ENCODE measurements at regions not wholly inside any gene's neighbourhood (a gene's known extent, or its start where the extent isn't known, plus 50 kb on each side); places are given as distances from the start of the nearest gene placed in this dataset.

DNA sequence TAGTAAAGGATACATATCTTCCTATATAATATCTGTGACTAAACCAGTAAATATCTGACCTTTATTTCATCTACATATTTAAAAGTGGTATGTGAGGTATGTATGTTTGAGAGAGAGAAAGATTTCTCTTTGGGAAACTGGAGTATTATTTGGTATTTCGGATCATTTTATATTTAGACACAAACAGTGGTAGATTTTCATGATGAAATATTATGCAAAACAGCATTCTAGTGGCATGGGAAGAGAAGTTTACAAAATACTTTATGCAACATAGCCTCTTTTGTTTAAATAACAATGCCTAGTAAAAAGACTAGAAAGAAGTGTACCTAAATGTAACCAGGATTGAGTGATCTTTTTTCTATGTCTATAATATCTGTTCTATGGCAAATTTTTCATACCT, 98.6 kb upstream of the TMEM168 start:
- H3K27me3 ChIP-seq (ENCODE audit: control insufficient read depth in 1 of 2, insufficient read depth in 2 of 2, low read length in 2 of 2), result no peaks in the 10 kb centered on the region
- H3K4me3 ChIP-seq (ENCODE audit: low read depth in 1 of 2, low read length in 2 of 2), result no peak overlapping the region
- no peaks in the 10 kb centered on the region for H3K9me3 ChIP-seq (ENCODE audit: control insufficient read depth in 1 of 2, low read length in 2 of 2)
- H3K36me3 ChIP-seq (ENCODE audit: control insufficient read depth in 1 of 2, insufficient read depth in 2 of 2, low read length in 2 of 2), result peaks cover 3 to 6% of the 10 kb centered on the region in 2 donors
- no peak overlapping the region for H3K27ac ChIP-seq (ENCODE audit: low read depth, low read length)
- H3K9ac ChIP-seq (ENCODE audit: low read depth in 1 of 2, low read length in 2 of 2), result no peak overlapping the region
- no peaks in the 10 kb centered on the region for H3K4me1 ChIP-seq (ENCODE audit: control insufficient read depth in 1 of 2, insufficient read depth in 2 of 2, low read length in 2 of 2)

DNA sequence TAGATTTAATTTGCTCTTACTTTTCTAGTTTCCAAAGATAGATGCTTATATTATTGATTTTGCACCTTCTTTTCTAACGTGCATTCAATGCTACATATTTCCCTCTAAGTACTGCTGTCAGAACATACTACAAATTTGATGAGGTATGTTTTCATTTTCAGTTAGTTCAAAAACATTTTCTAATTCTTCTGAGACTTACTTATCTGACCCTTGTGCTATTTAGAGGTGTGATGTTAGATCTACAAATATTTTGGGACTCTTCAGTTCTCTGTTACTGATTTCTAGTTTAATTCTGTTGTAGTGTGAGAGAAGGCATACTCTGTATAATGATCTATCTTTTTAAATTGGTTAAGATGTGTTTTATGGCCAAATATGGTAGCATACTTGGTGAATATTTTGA, 97.8 kb upstream of the TMEM168 start:
- H3K4me3 ChIP-seq (ENCODE audit: low read depth in 1 of 2, low read length in 2 of 2), result no peak overlapping the region
- H3K9ac ChIP-seq (ENCODE audit: low read depth in 1 of 2, low read length in 2 of 2), result no peak overlapping the region
- no peaks in the 10 kb centered on the region for H3K4me1 ChIP-seq (ENCODE audit: control insufficient read depth in 1 of 2, insufficient read depth in 2 of 2, low read length in 2 of 2)
- no peak overlapping the region for H3K27ac ChIP-seq (ENCODE audit: low read depth, low read length)
- no peaks in the 10 kb centered on the region for H3K27me3 ChIP-seq (ENCODE audit: control insufficient read depth in 1 of 2, insufficient read depth in 2 of 2, low read length in 2 of 2)
- peaks cover 2% of the 10 kb centered on the region in 2 donors for H3K36me3 ChIP-seq (ENCODE audit: control insufficient read depth in 1 of 2, insufficient read depth in 2 of 2, low read length in 2 of 2)
- H3K9me3 ChIP-seq (ENCODE audit: control insufficient read depth in 1 of 2, low read length in 2 of 2), result no peaks in the 10 kb centered on the region

DNA sequence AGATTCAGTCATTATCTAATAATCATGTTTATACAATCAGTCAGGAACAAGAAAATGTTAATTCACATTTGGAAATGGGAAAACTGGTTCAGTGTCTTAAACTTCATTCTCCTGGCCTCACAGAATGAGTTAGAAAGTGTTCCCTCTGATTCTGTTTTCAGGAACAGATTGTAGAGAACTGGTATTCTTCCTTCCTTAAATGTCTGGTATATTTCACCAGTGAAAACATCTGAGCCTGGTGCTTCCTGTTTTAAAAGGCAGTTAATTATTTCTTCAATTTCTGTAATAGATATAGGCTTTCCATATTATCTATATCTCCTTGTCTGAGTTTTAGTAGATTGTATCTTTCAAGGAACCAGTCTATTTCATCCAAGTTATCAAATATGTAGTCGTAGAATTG, 97.1 kb upstream of the TMEM168 start:
- Histone ChIP-seq H3K9ac (ENCODE audit: low read depth in 1 of 2, low read length in 2 of 2) (no peak overlapping the region), H3K4me1 (ENCODE audit: control insufficient read depth in 1 of 2, insufficient read depth in 2 of 2, low read length in 2 of 2) (no peaks in the 10 kb centered on the region), H3K9me3 (ENCODE audit: control insufficient read depth in 1 of 2, low read length in 2 of 2) (no peaks in the 10 kb centered on the region)

DNA sequence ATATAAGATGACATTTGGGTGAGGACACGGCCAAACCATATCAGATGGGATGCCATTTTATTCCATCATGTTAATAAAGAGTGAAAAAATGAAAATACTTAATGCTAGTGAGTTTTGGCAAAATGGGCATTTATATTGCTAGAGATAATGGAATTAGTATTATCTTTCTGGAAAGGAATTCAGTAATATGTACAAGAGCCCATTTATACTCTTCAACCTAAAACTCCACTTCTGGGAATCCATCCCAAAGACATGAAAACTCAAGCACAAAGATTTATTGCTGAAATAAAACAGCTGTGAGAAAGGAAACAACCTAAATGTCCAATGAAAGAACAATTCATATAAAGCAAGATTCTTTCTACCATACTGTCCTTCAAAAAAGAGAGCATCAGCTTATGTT, 96.0 kb upstream of the TMEM168 start:
- no peaks in the 10 kb centered on the region for H3K9me3 ChIP-seq (ENCODE audit: control insufficient read depth in 1 of 2, low read length in 2 of 2)
- no peak overlapping the region for H3K27ac ChIP-seq (ENCODE audit: low read depth, low read length)
- no peaks in the 10 kb centered on the region for H3K27me3 ChIP-seq (ENCODE audit: control insufficient read depth in 1 of 2, insufficient read depth in 2 of 2, low read length in 2 of 2)
- H3K4me3 ChIP-seq (ENCODE audit: low read depth in 1 of 2, low read length in 2 of 2), result no peak overlapping the region
- H3K4me1 ChIP-seq (ENCODE audit: control insufficient read depth in 1 of 2, insufficient read depth in 2 of 2, low read length in 2 of 2), result no peaks in the 10 kb centered on the region
- no peaks in the 10 kb centered on the region for H3K36me3 ChIP-seq (ENCODE audit: control insufficient read depth in 1 of 2, insufficient read depth in 2 of 2, low read length in 2 of 2)
- H3K9ac ChIP-seq (ENCODE audit: low read depth in 1 of 2, low read length in 2 of 2), result no peak overlapping the region

More for the DNA sequence above, 97.1 kb upstream of the TMEM168 start:
- H3K27ac ChIP-seq (ENCODE audit: low read depth, low read length), result no peak overlapping the region
- no peak overlapping the region for H3K4me3 ChIP-seq (ENCODE audit: low read depth in 1 of 2, low read length in 2 of 2)
- H3K27me3 ChIP-seq (ENCODE audit: control insufficient read depth in 1 of 2, insufficient read depth in 2 of 2, low read length in 2 of 2), result no peaks in the 10 kb centered on the region
- no peaks in the 10 kb centered on the region for H3K36me3 ChIP-seq (ENCODE audit: control insufficient read depth in 1 of 2, insufficient read depth in 2 of 2, low read length in 2 of 2)

DNA sequence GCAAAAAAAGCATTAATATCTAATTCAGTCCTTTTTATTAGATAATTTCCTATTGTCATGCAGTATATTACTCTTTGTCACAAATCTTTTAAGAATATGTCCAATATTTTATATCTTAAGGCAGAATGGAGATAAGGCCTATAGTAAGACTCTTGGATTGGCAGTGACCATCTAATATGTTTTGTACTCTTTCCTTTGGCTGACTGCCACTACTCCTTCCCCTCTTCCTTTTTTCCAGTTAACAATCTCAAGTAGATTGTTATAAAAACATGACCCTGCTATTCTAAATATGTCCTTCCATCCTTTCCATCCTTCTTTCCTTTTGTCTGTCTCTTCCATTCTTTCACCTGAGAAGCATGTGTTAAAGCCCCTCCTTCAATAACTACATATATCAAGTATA, 92.8 kb upstream of the TMEM168 start:
- Histone ChIP-seq H3K27me3 (ENCODE audit: control insufficient read depth in 1 of 2, insufficient read depth in 2 of 2, low read length in 2 of 2) (no peaks in the 10 kb centered on the region), H3K4me1 (ENCODE audit: control insufficient read depth in 1 of 2, insufficient read depth in 2 of 2, low read length in 2 of 2) (no peaks in the 10 kb centered on the region), H3K4me3 (ENCODE audit: low read depth in 1 of 2, low read length in 2 of 2) (no peak overlapping the region), H3K9me3 (ENCODE audit: control insufficient read depth in 1 of 2, low read length in 2 of 2) (no peaks in the 10 kb centered on the region), H3K27ac (ENCODE audit: low read depth, low read length) (no peak overlapping the region), H3K9ac (ENCODE audit: low read depth in 1 of 2, low read length in 2 of 2) (no peak overlapping the region), H3K36me3 (ENCODE audit: control insufficient read depth in 1 of 2, insufficient read depth in 2 of 2, low read length in 2 of 2) (no peaks in the 10 kb centered on the region)

DNA sequence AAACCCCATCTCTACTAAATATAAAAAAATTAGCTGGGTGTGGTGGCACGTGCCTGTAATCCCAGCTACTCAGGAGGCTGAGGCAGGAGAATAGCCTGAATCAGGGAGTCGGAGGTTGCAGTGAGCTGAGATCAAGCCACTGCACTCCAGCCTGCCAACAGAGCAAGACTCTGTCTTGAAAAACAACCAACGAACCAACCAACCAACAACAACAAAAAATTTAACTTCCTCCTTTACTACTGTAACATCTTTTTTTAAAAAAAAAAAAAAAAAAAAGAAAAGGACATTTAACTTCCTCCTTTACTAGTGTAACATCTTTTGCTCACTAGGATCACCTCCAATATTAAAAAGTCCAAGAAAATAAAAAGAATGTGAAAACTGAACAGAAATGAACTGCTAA, 92.3 kb upstream of the TMEM168 start:
- no peak overlapping the region for H3K4me3 ChIP-seq (ENCODE audit: low read depth in 1 of 2, low read length in 2 of 2)
- no peak overlapping the region for H3K9ac ChIP-seq (ENCODE audit: low read depth in 1 of 2, low read length in 2 of 2)
- no peaks in the 10 kb centered on the region for H3K27me3 ChIP-seq (ENCODE audit: control insufficient read depth in 1 of 2, insufficient read depth in 2 of 2, low read length in 2 of 2)
- H3K9me3 ChIP-seq (ENCODE audit: control insufficient read depth in 1 of 2, low read length in 2 of 2), result no peaks in the 10 kb centered on the region
- peaks cover 0 to 3% of the 10 kb centered on the region in 2 donors for H3K36me3 ChIP-seq (ENCODE audit: control insufficient read depth in 1 of 2, insufficient read depth in 2 of 2, low read length in 2 of 2)
- H3K4me1 ChIP-seq (ENCODE audit: control insufficient read depth in 1 of 2, insufficient read depth in 2 of 2, low read length in 2 of 2), result no peaks in the 10 kb centered on the region
- H3K27ac ChIP-seq (ENCODE audit: low read depth, low read length), result no peak overlapping the region

DNA sequence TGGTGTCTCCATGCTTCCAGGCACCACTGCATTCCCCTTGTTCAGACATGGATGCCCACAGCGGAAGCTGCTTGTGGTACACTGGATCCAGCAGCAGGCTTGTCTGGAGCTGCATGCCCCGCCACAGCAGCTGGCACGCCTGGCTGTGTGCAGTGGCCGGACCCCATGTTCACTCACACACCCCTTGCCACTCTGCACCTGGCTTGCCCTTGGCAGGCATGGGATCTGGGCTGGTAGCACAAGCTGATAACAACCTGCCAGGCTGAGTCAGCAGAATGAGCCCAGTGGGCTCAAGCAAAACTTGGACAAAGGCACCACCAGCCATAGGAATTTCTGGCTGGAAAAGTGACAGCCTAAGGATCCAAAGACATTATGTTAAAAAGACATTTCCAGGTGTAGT, 91.8 kb upstream of the TMEM168 start:
- Histone ChIP-seq H3K4me3 (ENCODE audit: low read depth in 1 of 2, low read length in 2 of 2) (no peak overlapping the region), H3K9me3 (ENCODE audit: control insufficient read depth in 1 of 2, low read length in 2 of 2) (no peaks in the 10 kb centered on the region), H3K27ac (ENCODE audit: low read depth, low read length) (no peak overlapping the region), H3K36me3 (ENCODE audit: control insufficient read depth in 1 of 2, insufficient read depth in 2 of 2, low read length in 2 of 2) (peaks cover 0 to 3% of the 10 kb centered on the region in 2 donors), H3K9ac (ENCODE audit: low read depth in 1 of 2, low read length in 2 of 2) (no peak overlapping the region), H3K27me3 (ENCODE audit: control insufficient read depth in 1 of 2, insufficient read depth in 2 of 2, low read length in 2 of 2) (no peaks in the 10 kb centered on the region), H3K4me1 (ENCODE audit: control insufficient read depth in 1 of 2, insufficient read depth in 2 of 2, low read length in 2 of 2) (no peaks in the 10 kb centered on the region)

DNA sequence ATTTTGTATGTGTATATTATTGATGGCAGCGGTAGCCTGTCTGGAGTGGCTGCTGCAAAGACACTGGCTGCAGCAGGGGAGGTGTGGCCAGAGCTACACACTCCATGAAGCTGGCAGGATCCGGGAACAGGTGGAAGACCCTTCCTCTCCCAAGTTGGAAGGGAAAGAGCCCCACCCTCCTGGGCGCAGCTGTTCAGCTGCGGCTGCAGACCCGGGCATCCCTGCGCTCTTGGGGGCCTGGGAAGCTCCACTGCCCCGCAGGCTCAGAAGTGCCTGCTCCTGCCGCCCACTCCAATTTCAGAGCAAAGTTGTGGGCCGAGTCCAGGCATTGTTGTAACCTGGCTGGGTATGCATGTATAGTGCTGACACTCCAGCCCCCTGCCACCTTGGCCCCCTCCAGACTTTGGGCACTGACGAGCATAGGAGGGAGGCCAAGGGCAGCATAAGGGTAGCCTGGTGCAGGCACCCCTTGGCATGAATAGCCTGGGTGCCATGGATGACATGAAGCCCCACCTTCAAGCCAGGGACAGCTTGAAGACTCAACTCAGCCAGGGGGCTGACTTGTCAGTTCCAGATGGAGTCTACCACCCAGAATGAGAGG, 90.7 kb upstream of the TMEM168 start:
- H3K36me3 ChIP-seq (ENCODE audit: control insufficient read depth in 1 of 2, insufficient read depth in 2 of 2, low read length in 2 of 2), result peaks cover 0 to 3% of the 10 kb centered on the region in 2 donors
- no peak overlapping the region for H3K4me3 ChIP-seq (ENCODE audit: low read depth in 1 of 2, low read length in 2 of 2)
- no peaks in the 10 kb centered on the region for H3K9me3 ChIP-seq (ENCODE audit: control insufficient read depth in 1 of 2, low read length in 2 of 2)
- H3K9ac ChIP-seq (ENCODE audit: low read depth in 1 of 2, low read length in 2 of 2), result no peak overlapping the region
- no peaks in the 10 kb centered on the region for H3K27me3 ChIP-seq (ENCODE audit: control insufficient read depth in 1 of 2, insufficient read depth in 2 of 2, low read length in 2 of 2)
- H3K4me1 ChIP-seq (ENCODE audit: control insufficient read depth in 1 of 2, insufficient read depth in 2 of 2, low read length in 2 of 2), result no peaks in the 10 kb centered on the region
- no peak overlapping the region for H3K27ac ChIP-seq (ENCODE audit: low read depth, low read length)

DNA sequence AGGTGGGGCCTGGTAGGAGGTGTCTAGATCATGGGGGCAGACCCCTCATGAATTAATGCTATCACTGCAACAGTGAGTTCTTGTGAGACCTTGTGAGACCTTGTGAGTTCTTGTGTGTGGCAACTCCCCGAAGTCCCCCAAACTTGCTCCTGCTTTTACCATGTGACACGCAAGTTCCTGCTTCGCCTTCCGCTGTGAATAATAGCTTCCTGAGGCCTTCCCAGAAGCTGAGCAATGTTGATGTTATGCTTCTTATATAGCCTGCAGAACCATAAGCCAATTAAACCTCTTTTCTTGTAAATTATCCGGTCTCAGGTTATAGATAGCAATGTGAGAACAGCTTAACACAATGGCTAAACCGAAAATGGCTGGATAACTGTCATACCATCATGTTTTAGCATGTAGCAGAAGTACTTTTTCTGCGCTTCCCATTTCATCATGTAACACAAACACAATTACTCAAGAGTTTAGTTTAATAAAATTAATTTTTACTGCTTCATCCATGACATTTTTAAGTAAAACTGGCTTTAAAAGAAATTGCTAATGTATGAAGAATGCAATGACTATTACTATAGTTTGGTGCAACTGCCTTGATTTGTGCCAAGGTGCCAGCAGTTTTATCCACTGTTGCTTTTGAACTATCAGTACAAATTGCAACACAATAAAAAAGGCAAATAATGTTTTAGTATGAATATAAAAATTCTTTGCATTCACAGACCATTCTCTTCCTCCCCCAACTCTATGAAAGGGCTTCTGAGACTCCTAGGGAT, 87.7 kb upstream of the TMEM168 start:
- peaks cover 0 to 3% of the 10 kb centered on the region in 2 donors for H3K36me3 ChIP-seq (ENCODE audit: control insufficient read depth in 1 of 2, insufficient read depth in 2 of 2, low read length in 2 of 2)
- H3K4me1 ChIP-seq (ENCODE audit: control insufficient read depth in 1 of 2, insufficient read depth in 2 of 2, low read length in 2 of 2), result no peaks in the 10 kb centered on the region
- no peak overlapping the region for H3K27ac ChIP-seq (ENCODE audit: low read depth, low read length)

DNA sequence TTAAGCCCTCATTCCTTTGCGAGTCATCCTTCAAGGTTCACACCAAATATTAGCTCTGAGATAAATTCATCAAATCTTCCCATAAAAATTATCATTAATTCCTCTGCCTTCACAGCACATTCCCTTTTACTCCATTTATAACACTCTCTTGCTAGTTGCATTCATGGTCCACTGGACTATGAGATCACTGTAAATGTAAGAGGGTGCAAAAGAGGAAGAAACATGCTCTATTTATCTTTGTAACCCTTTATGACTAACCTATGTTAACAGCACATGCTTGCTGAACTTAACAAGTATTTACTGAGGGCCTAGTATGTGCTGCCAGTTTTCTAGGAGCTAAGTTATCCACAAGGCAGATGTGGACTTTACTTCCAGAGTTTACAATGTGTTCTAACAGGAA, 86.7 kb upstream of the TMEM168 start:
- H3K4me3 ChIP-seq (ENCODE audit: low read depth in 1 of 2, low read length in 2 of 2), result no peak overlapping the region
- H3K27me3 ChIP-seq (ENCODE audit: control insufficient read depth in 1 of 2, insufficient read depth in 2 of 2, low read length in 2 of 2), result no peaks in the 10 kb centered on the region
- no peak overlapping the region for H3K27ac ChIP-seq (ENCODE audit: low read depth, low read length)
- no peaks in the 10 kb centered on the region for H3K4me1 ChIP-seq (ENCODE audit: control insufficient read depth in 1 of 2, insufficient read depth in 2 of 2, low read length in 2 of 2)
- no peaks in the 10 kb centered on the region for H3K9me3 ChIP-seq (ENCODE audit: control insufficient read depth in 1 of 2, low read length in 2 of 2)
- no peak overlapping the region for H3K9ac ChIP-seq (ENCODE audit: low read depth in 1 of 2, low read length in 2 of 2)
- peaks cover 0 to 3% of the 10 kb centered on the region in 2 donors for H3K36me3 ChIP-seq (ENCODE audit: control insufficient read depth in 1 of 2, insufficient read depth in 2 of 2, low read length in 2 of 2)

More for the DNA sequence above, 87.7 kb upstream of the TMEM168 start:
- Histone ChIP-seq H3K9me3 (ENCODE audit: control insufficient read depth in 1 of 2, low read length in 2 of 2) (no peaks in the 10 kb centered on the region), H3K4me3 (ENCODE audit: low read depth in 1 of 2, low read length in 2 of 2) (no peak overlapping the region), H3K27me3 (ENCODE audit: control insufficient read depth in 1 of 2, insufficient read depth in 2 of 2, low read length in 2 of 2) (no peaks in the 10 kb centered on the region), H3K9ac (ENCODE audit: low read depth in 1 of 2, low read length in 2 of 2) (no peak overlapping the region)
